Upper lobe of right lung (tissue), 1 donor: ENCODE measurements at regions not wholly inside any gene's neighbourhood (a gene's known extent, or its start where the extent isn't known, plus 50 kb on each side); places are given as distances from the start of the nearest gene placed in this dataset.
"Not testable (repeated sequence)": the region's sequence is repeated elsewhere in the genome, so short reads cannot be mapped to it uniquely, and the experiment has no call there.

Source experiments
- ATAC-seq: fragments of 200-7000 bp; cut with Tn5 transposase; one replicate; pipeline ENCODE4 v1.9.1; 2020; ENCODE audit warnings: mild to moderate bottlenecking, moderate library complexity
- DNase-seq: peaks from one replicate; pipeline ENCODE4 v3.0.0-alpha.2; 2020
- H3K27ac ChIP-seq: fragments of 200-600 bp; one replicate; pipeline ENCODE4 v1.8.0; 2022
- H3K27me3 ChIP-seq: fragments of 200-600 bp; one replicate; pipeline ENCODE4 v1.8.0; 2022; ENCODE audit warnings: mild to moderate bottlenecking
- H3K36me3 ChIP-seq: fragments of 200-600 bp; one replicate; pipeline ENCODE4 v1.8.0; 2022
- H3K4me1 ChIP-seq: fragments of 200-600 bp; one replicate; pipeline ENCODE4 v1.8.0; 2022
- H3K4me3 ChIP-seq: fragments of 200-600 bp; one replicate; pipeline ENCODE4 v1.8.0; 2022; ENCODE audit warnings: mild to moderate bottlenecking
- H3K9me3 ChIP-seq: fragments of 200-600 bp; one replicate; pipeline ENCODE4 v1.8.0; 2022
- intact Hi-C: fragments of 100-400 bp; cut with DNase I; formaldehyde crosslinking; loops from one replicate; pipeline ENCODE4 v1.11.0; 2022
- TF ChIP-seq, protein P1 (sequence below): fragments of 200-600 bp; IDR thresholded peaks from one replicate; pipeline ENCODE4 v1.8.0; 2022; ENCODE audit warnings: antibody characterized with exemption
- donor health status: DM: no; HTN: yes; CAD: no; lungs with severe emphysema.

DNA sequence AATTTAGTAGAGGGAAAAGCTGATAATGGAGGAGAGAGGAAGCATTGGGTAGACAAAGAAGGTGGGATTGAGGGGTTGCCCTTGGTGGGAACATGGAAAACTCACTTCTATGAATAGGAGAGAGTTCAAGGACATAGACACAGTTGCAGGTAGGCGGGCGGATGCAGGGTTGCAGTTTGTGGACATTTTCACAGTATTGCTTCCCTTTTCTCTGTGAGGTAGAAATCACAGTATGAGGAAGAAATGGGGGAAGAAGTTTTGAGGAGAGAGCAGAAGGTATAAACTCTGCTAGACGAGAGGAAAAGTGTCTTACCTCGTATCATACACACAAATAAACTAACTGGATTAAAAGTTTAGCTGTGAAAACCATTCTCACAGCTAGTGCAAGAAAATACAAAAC lies 200.7 kb upstream of the ECI2 start:
- Histone ChIP-seq H3K27me3 (no peaks in the 10 kb centered on the region), H3K36me3 (no peaks in the 10 kb centered on the region), H3K9me3 (no peaks in the 10 kb centered on the region), H3K4me1 (no peaks in the 10 kb centered on the region), H3K4me3 (no peak overlapping the region), H3K27ac (no peak overlapping the region)
- ATAC-seq (no peak), DNase-seq (no peak)
- intact Hi-C loops = no loop called here
- TF ChIP-seq, protein P1, sequence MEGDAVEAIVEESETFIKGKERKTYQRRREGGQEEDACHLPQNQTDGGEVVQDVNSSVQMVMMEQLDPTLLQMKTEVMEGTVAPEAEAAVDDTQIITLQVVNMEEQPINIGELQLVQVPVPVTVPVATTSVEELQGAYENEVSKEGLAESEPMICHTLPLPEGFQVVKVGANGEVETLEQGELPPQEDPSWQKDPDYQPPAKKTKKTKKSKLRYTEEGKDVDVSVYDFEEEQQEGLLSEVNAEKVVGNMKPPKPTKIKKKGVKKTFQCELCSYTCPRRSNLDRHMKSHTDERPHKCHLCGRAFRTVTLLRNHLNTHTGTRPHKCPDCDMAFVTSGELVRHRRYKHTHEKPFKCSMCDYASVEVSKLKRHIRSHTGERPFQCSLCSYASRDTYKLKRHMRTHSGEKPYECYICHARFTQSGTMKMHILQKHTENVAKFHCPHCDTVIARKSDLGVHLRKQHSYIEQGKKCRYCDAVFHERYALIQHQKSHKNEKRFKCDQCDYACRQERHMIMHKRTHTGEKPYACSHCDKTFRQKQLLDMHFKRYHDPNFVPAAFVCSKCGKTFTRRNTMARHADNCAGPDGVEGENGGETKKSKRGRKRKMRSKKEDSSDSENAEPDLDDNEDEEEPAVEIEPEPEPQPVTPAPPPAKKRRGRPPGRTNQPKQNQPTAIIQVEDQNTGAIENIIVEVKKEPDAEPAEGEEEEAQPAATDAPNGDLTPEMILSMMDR = no peak

GRCh38 chr6:4334158-4334740 lies 198.9 kb upstream of the ECI2 start:
- H3K27ac ChIP-seq, H3K9me3 ChIP-seq, H3K4me1 ChIP-seq, H3K27me3 ChIP-seq, ATAC-seq, intact Hi-C loops, H3K4me3 ChIP-seq, H3K36me3 ChIP-seq, DNase-seq: not testable (repeated sequence)

- Histone ChIP-seq H3K27ac (no peak overlapping the region), H3K4me1 (no peaks in the 10 kb centered on the region), H3K27me3 (no peaks in the 10 kb centered on the region), H3K4me3 (no peak overlapping the region), H3K36me3 (no peaks in the 10 kb centered on the region), H3K9me3 (no peaks in the 10 kb centered on the region)
- intact Hi-C loops = no loop called here
- no peak for DNase-seq
- no peak for ATAC-seq
- TF ChIP-seq, protein P1 = no peak
Observed at GRCh38 chr6:4327841-4328240, 192.5 kb upstream of the ECI2 start.

DNA sequence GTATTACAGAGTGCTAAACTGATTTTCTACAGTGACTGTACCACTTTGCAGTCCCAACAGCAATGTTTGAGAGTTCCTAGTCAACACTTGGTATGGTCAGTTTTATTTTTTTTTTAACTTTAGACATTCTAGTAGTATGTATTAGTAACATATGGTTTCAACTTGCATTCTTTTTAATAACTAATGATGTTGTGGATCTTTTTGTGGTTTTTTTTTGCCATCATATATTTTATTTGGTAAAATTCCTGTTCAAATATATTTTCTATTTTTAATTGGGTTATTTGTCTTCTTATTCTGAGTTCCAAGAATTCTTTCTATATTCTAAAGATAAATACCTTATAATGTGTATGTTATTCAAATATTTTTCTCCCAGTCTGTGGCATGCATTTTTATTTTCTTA lies 189.4 kb upstream of the ECI2 start:
- TF ChIP-seq, protein P1 = no peak
- intact Hi-C loops = no loop called here
- Histone ChIP-seq H3K27ac (no peak overlapping the region), H3K36me3 (no peaks in the 10 kb centered on the region), H3K9me3 (no peaks in the 10 kb centered on the region), H3K4me3 (no peak overlapping the region), H3K27me3 (no peaks in the 10 kb centered on the region), H3K4me1 (peaks cover 14% of the 10 kb centered on the region)
- ATAC-seq (no peak), DNase-seq (no peak)

- no peak overlapping the region for H3K27ac ChIP-seq
- DNase-seq (no peak), ATAC-seq (peak; percentile 67)
- H3K4me3 ChIP-seq = no peak overlapping the region
- TF ChIP-seq, protein P1 = no peak
- peaks cover 20% of the 10 kb centered on the region for H3K4me1 ChIP-seq
- H3K9me3 ChIP-seq = no peaks in the 10 kb centered on the region
- intact Hi-C loops = no loop called here
- no peaks in the 10 kb centered on the region for H3K27me3 ChIP-seq
- no peaks in the 10 kb centered on the region for H3K36me3 ChIP-seq
Observed at GRCh38 chr6:4323322-4323721, 187.9 kb upstream of the ECI2 start.

- H3K4me1 ChIP-seq = peaks cover 24% of the 10 kb centered on the region
- H3K9me3 ChIP-seq = no peaks in the 10 kb centered on the region
- no peak overlapping the region for H3K27ac ChIP-seq
- no peak overlapping the region for H3K4me3 ChIP-seq
- TF ChIP-seq, protein P1 = no peak
- H3K27me3 ChIP-seq = no peaks in the 10 kb centered on the region
- no peaks in the 10 kb centered on the region for H3K36me3 ChIP-seq
- intact Hi-C loops = no loop called here
- DNase-seq = no peak
- ATAC-seq = peak; percentile 65
Observed at GRCh38 chr6:4322846-4323309, 187.5 kb upstream of the ECI2 start.
